HG03521 (cell line): ENCODE measurements at regions not wholly inside any gene's neighbourhood (a gene's known extent, or its start where the extent isn't known, plus 50 kb on each side); places are given as distances from the start of the nearest gene placed in this dataset.

Experiments
- ATAC-seq: cut with Tn5 transposase; IDR thresholded peaks from one replicate; pipeline ENCODE4 v1.9.1; 2021; ENCODE audit warnings: mild to moderate bottlenecking, moderate library complexity; ENCODE audit not compliant: unreplicated experiment

- no peak for ATAC-seq
Observed at GRCh38 chr3:75260-75659, 121.3 kb upstream of the CHL1 start.

DNA sequence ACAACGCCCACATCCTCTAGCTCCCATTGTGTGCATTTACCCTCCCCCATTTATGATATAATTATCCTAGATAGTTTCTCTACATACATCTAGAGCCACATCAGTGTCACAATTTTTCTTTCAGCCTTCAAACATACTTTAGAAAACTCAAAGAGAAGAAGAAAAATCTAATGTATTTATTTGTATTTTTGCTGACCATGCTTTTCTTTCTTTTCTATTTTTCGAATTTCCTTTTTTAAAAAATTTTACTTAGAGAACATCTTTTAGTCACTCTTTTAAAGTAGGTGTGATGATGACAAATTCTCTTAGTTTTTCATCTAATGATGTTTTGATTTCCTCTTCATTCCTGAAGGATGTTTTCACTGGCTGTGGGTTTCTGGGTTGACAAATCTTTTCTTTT is 117.0 kb upstream of the CHL1 start:
- no peak for ATAC-seq

GRCh38 chr3:82508-82907 is 114.1 kb upstream of the CHL1 start:
- no peak for ATAC-seq

GRCh38 chr3:83096-83495 is 113.5 kb upstream of the CHL1 start:
- ATAC-seq, result no peak

GRCh38 chr3:85180-85579 is 111.4 kb upstream of the CHL1 start:
- no peak for ATAC-seq

DNA sequence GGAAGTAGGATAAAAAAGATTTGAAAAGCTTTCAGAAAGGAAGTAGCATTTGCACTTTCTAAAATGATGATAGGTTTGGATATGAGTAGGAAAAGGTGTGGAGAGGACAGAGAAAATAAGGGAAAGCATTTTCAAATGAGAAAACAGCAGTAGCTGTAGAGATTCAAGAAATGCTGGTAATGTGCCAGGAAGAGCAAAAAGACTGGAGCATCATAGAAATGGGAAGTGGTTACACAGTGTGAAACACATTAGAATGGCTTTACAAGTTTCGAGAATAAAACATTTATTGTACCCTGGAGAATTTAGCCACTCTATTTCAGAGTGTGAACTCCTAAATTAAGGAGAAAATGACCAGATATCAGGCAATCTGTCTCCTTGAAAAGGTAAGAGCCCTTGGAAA is 108.3 kb upstream of the CHL1 start:
- no peak for ATAC-seq

DNA sequence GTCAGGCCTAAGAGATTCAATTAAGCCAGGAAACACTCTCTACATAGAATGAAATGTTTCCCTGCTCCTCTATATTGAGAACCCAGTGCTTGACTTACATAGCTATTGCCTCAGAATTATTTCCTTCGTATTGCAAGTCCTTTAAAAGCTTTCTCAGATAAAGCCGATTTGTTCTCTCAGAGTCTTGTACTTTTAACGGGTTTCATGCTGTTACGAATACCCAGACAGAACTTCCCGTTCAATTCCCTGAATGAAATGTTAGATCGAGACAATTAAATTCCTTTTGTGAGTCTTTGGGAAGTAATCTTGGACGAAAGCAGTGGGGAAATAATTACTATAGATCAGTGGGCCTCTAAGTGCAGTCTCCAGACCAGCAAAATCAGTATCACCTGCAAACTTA is 102.8 kb upstream of the CHL1 start:
- no peak for ATAC-seq

- ATAC-seq, result no peak
Observed at GRCh38 chr3:96259-96658, 100.3 kb upstream of the CHL1 start.

GRCh38 chr3:97417-98258 is 98.9 kb upstream of the CHL1 start:
- ATAC-seq, result no peak

- no peak for ATAC-seq
Observed at GRCh38 chr3:98259-98654, 98.3 kb upstream of the CHL1 start.

DNA sequence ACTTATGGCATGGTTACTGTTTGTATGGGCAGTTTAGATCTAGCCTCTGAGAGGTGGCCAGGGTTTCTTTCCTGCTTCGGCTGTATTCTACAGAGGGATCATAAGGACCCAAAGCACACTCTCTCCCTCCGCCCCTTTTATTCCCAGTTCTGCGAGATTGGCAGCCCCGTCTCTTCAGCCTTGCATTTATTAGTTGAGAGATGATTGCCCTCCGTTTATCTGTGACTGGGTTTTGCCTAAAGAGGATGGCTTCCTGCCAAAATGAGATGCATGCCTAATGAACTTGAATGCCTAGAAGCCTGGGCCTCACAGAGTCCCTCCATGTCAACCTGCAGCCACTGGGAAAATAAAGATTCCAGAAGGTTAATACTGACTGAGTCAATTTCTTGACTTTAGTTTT is 97.1 kb upstream of the CHL1 start:
- ATAC-seq, result no peak

GRCh38 chr3:102484-102883 is 94.1 kb upstream of the CHL1 start:
- ATAC-seq, result no peak

DNA sequence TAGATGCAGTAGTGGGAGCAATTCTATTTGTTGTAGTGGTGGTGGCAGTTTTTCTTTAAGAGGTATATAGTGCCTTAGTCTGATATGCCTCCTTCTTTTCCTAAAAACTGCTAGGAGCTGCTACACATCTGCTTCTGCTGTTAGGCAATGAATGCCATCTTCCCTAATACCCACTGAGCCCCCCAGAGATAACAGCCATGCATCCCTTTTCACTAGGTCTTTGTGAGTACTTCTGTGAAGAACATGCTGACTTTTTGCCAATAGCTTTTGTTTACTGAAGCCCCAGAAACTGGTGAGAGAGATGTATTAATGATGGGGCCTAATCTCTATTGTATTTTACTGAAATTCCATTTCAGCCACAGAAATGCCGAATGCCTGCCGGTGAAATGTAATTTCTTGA is 92.6 kb upstream of the CHL1 start:
- no peak for ATAC-seq

- ATAC-seq, result no peak
Observed at GRCh38 chr3:105585-105984, 91.0 kb upstream of the CHL1 start.

- no peak for ATAC-seq
Observed at GRCh38 chr3:106619-107018, 89.9 kb upstream of the CHL1 start.

GRCh38 chr3:111143-112069 is 85.2 kb upstream of the CHL1 start:
- peak; percentile 55 for ATAC-seq

- no peak for ATAC-seq
Observed at GRCh38 chr3:112773-113172, 83.8 kb upstream of the CHL1 start.

- ATAC-seq, result no peak
Observed at GRCh38 chr3:118666-119065, 77.9 kb upstream of the CHL1 start.

DNA sequence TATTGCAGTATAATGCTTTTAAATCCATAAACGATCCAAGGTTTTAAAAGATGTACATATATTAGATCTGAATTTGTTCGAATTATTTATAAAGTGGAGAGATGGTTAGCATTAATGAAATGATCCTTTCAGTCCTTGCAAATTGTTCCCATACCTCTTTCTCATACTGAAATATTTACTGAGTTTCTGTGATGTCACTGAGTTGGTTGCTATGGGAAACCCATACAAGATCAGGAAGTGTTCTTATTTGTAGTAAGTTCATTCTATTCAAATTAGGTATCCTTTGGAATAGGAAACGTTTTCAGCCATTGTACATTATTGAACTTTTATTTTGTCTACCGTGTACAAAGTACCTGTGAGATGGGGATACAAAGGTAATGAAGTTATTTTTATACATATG is 73.2 kb upstream of the CHL1 start:
- ATAC-seq, result no peak

- no peak for ATAC-seq
Observed at GRCh38 chr3:124557-125179, 71.9 kb upstream of the CHL1 start.

DNA sequence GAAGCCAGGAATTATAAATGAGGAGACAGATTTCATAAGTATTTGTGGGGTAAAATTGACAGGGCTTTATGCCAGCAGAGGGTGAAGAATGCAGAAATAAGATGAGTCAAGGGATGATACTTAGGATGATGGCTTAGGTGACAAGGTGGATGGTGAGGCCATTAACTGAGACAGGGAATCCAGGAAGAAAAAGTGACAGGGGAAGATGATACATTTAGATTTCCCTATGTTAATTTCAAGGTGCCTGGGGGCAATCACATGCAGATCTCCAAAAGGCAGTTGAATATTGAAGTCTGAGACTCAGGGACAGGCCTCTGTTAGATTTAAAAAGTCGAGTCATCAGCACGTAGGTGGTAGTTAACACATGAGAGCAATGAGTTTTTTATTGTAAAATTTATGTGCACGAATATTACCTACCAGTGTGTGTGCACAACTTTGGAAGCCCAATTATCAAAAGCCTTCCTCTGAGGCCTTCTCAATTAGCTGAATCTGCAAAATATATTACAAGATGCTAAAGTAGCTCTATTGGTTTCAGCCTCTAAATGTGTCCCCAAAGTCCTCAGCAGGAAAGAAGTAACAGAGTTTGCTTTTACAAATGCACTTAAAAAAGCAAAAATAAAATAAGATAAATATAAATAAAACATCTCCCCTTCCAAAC is 67.9 kb upstream of the CHL1 start:
- no peak for ATAC-seq
